Activated naive CD4-positive, alpha-beta T cell treated with anti-CD3 and anti-CD28 coated beads for 36 hours (primary cell): ENCODE measurements at regions not wholly inside any gene's neighbourhood (a gene's known extent, or its start where the extent isn't known, plus 50 kb on each side); places are given as distances from the start of the nearest gene placed in this dataset.

ENCODE experiments used
- CTCF ChIA-PET: fragments of 350-600 bp; sonication (Branson Sonifier 250); formaldehyde crosslinking; loops from one replicate; lab custom pipeline; 2021; ENCODE audit warnings: antibody characterized with exemption; lab: Charles Lee
- DNase-seq: peaks from one replicate; pipeline ENCODE4 v3.0.0-alpha.2; 2020
- H3K27ac Mint-ChIP-seq: one replicate; pipeline ENCODE4 v1.8.0; 2021; ENCODE audit warnings: mild to moderate bottlenecking, mixed read lengths
- H3K27me3 Mint-ChIP-seq: one replicate; pipeline ENCODE4 v1.8.0; 2021; ENCODE audit warnings: low read depth, mixed read lengths
- H3K36me3 Mint-ChIP-seq: one replicate; pipeline ENCODE4 v1.8.0; 2021; ENCODE audit warnings: low read depth, mixed read lengths
- H3K4me1 Mint-ChIP-seq: one replicate; pipeline ENCODE4 v1.8.0; 2021; ENCODE audit warnings: low read depth, mixed read lengths
- H3K4me3 Mint-ChIP-seq: one replicate; pipeline ENCODE4 v1.8.0; 2021; ENCODE audit warnings: mild to moderate bottlenecking, moderate library complexity, mixed read lengths
- H3K9me3 Mint-ChIP-seq: one replicate; pipeline ENCODE4 v1.8.0; 2021; ENCODE audit warnings: mixed read lengths
- intact Hi-C: fragments of 100-400 bp; cut with micrococcal nuclease; formaldehyde crosslinking; loops from one replicate; pipeline ENCODE4 v1.15.1; 2023

GRCh38 chr18:64415218-64415617 lies 266.3 kb upstream of the LINC00305 start:
- CTCF ChIA-PET: no interaction called here
- intact Hi-C loops: no loop called here
- H3K27ac Mint-ChIP-seq: no peak overlapping the region

GRCh38 chr18:64410685-64411084 lies 261.8 kb upstream of the LINC00305 start:
- intact Hi-C loops: no loop called here
- H3K36me3 Mint-ChIP-seq: no peaks in the 10 kb centered on the region
- H3K4me3 Mint-ChIP-seq: no peak overlapping the region
- CTCF ChIA-PET: no interaction called here
- H3K9me3 Mint-ChIP-seq: peaks cover 2% of the 10 kb centered on the region
- no peaks in the 10 kb centered on the region for H3K4me1 Mint-ChIP-seq
- H3K27me3 Mint-ChIP-seq: no peaks in the 10 kb centered on the region
- no peak for DNase-seq
- H3K27ac Mint-ChIP-seq: no peak overlapping the region

More at GRCh38 chr18:64415218-64415617, 266.3 kb upstream of the LINC00305 start:
- Mint-ChIP-seq H3K27me3 (no peaks in the 10 kb centered on the region), H3K4me1 (no peaks in the 10 kb centered on the region), H3K9me3 (peaks cover 2% of the 10 kb centered on the region), H3K36me3 (no peaks in the 10 kb centered on the region), H3K4me3 (no peak overlapping the region)
- DNase-seq: no peak

GRCh38 chr18:64409511-64409910 lies 260.6 kb upstream of the LINC00305 start:
- H3K27me3 Mint-ChIP-seq: no peaks in the 10 kb centered on the region
- H3K36me3 Mint-ChIP-seq: no peaks in the 10 kb centered on the region
- H3K4me3 Mint-ChIP-seq: no peak overlapping the region
- no peak for DNase-seq
- peaks cover 2% of the 10 kb centered on the region for H3K9me3 Mint-ChIP-seq
- no peaks in the 10 kb centered on the region for H3K4me1 Mint-ChIP-seq
- intact Hi-C loops: loop anchor here (1.0 to 10.0 kb wide), 2 partner anchors 315 to 372 kb away; no protein-coding TSS in a partner anchor
- no peak overlapping the region for H3K27ac Mint-ChIP-seq
- CTCF ChIA-PET: interaction anchor here (0.7 to 0.8 kb wide), 2 partner anchors 11 to 18 kb away, joined by 3 to 7 read pairs; no protein-coding TSS in a partner anchor

- peaks cover 2% of the 10 kb centered on the region for H3K9me3 Mint-ChIP-seq
- no peaks in the 10 kb centered on the region for H3K27me3 Mint-ChIP-seq
- CTCF ChIA-PET: no interaction called here
- no peak overlapping the region for H3K4me3 Mint-ChIP-seq
- no peak overlapping the region for H3K27ac Mint-ChIP-seq
- no peaks in the 10 kb centered on the region for H3K4me1 Mint-ChIP-seq
- no peaks in the 10 kb centered on the region for H3K36me3 Mint-ChIP-seq
- intact Hi-C loops: loop anchor here (10.0 kb wide), 1 partner anchor 313 kb away; no protein-coding TSS in a partner anchor
- no peak for DNase-seq
Measured at GRCh38 chr18:64407606-64408005, 258.7 kb upstream of the LINC00305 start.

- CTCF ChIA-PET: no interaction called here
- no peaks in the 10 kb centered on the region for H3K9me3 Mint-ChIP-seq
- H3K4me3 Mint-ChIP-seq: no peak overlapping the region
- DNase-seq: no peak
- H3K4me1 Mint-ChIP-seq: no peaks in the 10 kb centered on the region
- H3K27me3 Mint-ChIP-seq: no peaks in the 10 kb centered on the region
- no peaks in the 10 kb centered on the region for H3K36me3 Mint-ChIP-seq
- intact Hi-C loops: loop anchor here (10.0 kb wide), 1 partner anchor 310 kb away; no protein-coding TSS in a partner anchor
- no peak overlapping the region for H3K27ac Mint-ChIP-seq
Measured at GRCh38 chr18:64405161-64405560, 256.3 kb upstream of the LINC00305 start.

- DNase-seq: no peak
- Mint-ChIP-seq H3K4me1 (no peaks in the 10 kb centered on the region), H3K36me3 (no peaks in the 10 kb centered on the region), H3K27me3 (no peaks in the 10 kb centered on the region), H3K4me3 (no peak overlapping the region), H3K27ac (no peak overlapping the region), H3K9me3 (no peaks in the 10 kb centered on the region)
- intact Hi-C loops: loop anchor here (10.0 kb wide), 1 partner anchor 309 kb away; no protein-coding TSS in a partner anchor
- CTCF ChIA-PET: interaction anchor here (0.7 kb wide), 1 partner anchor 20 kb away, joined by 3 read pairs; no protein-coding TSS in a partner anchor
Measured at GRCh38 chr18:64403784-64404503, 255.1 kb upstream of the LINC00305 start.

- Mint-ChIP-seq H3K27ac (no peak overlapping the region), H3K9me3 (no peaks in the 10 kb centered on the region), H3K36me3 (no peaks in the 10 kb centered on the region), H3K4me1 (no peaks in the 10 kb centered on the region), H3K27me3 (no peaks in the 10 kb centered on the region), H3K4me3 (no peak overlapping the region)
- intact Hi-C loops: loop anchor here (10.0 kb wide), 1 partner anchor 308 kb away; no protein-coding TSS in a partner anchor
- no peak for DNase-seq
- CTCF ChIA-PET: no interaction called here
Measured at GRCh38 chr18:64402636-64403035, 253.7 kb upstream of the LINC00305 start.

- no peak overlapping the region for H3K27ac Mint-ChIP-seq
- CTCF ChIA-PET: no interaction called here
- H3K36me3 Mint-ChIP-seq: no peaks in the 10 kb centered on the region
- H3K4me1 Mint-ChIP-seq: no peaks in the 10 kb centered on the region
- intact Hi-C loops: loop anchor here (10.0 kb wide), 1 partner anchor 307 kb away; no protein-coding TSS in a partner anchor
- DNase-seq: no peak
- no peaks in the 10 kb centered on the region for H3K27me3 Mint-ChIP-seq
- H3K9me3 Mint-ChIP-seq: no peaks in the 10 kb centered on the region
- no peak overlapping the region for H3K4me3 Mint-ChIP-seq
Measured at GRCh38 chr18:64401268-64402060, 252.6 kb upstream of the LINC00305 start.

- H3K4me3 Mint-ChIP-seq: no peak overlapping the region
- H3K9me3 Mint-ChIP-seq: peaks cover 2% of the 10 kb centered on the region
- H3K36me3 Mint-ChIP-seq: no peaks in the 10 kb centered on the region
- H3K27me3 Mint-ChIP-seq: no peaks in the 10 kb centered on the region
- intact Hi-C loops: no loop called here
- CTCF ChIA-PET: no interaction called here
- H3K27ac Mint-ChIP-seq: no peak overlapping the region
- H3K4me1 Mint-ChIP-seq: no peaks in the 10 kb centered on the region
- DNase-seq: no peak
Measured at GRCh38 chr18:64399566-64399965, 250.7 kb upstream of the LINC00305 start.

GRCh38 chr18:64398320-64398719 lies 249.4 kb upstream of the LINC00305 start:
- DNase-seq: no peak
- Mint-ChIP-seq H3K9me3 (peaks cover 2% of the 10 kb centered on the region), H3K4me3 (no peak overlapping the region), H3K4me1 (no peaks in the 10 kb centered on the region), H3K27ac (no peak overlapping the region), H3K36me3 (no peaks in the 10 kb centered on the region), H3K27me3 (no peaks in the 10 kb centered on the region)
- intact Hi-C loops: no loop called here
- CTCF ChIA-PET: no interaction called here

GRCh38 chr18:64392202-64392601 lies 243.3 kb upstream of the LINC00305 start:
- intact Hi-C loops: no loop called here
- no peaks in the 10 kb centered on the region for H3K27me3 Mint-ChIP-seq
- no peak overlapping the region for H3K4me3 Mint-ChIP-seq
- no peak for DNase-seq
- H3K27ac Mint-ChIP-seq: no peak overlapping the region
- no peaks in the 10 kb centered on the region for H3K36me3 Mint-ChIP-seq
- H3K9me3 Mint-ChIP-seq: peaks cover 6% of the 10 kb centered on the region
- CTCF ChIA-PET: no interaction called here
- no peaks in the 10 kb centered on the region for H3K4me1 Mint-ChIP-seq

GRCh38 chr18:64384101-64384500 lies 235.2 kb upstream of the LINC00305 start:
- H3K4me1 Mint-ChIP-seq: no peaks in the 10 kb centered on the region
- DNase-seq: no peak
- intact Hi-C loops: no loop called here
- H3K9me3 Mint-ChIP-seq: peaks cover 2% of the 10 kb centered on the region
- H3K36me3 Mint-ChIP-seq: no peaks in the 10 kb centered on the region
- CTCF ChIA-PET: interaction anchor here (0.5 kb wide), 1 partner anchor 19 kb away, joined by 3 read pairs; no protein-coding TSS in a partner anchor
- H3K27me3 Mint-ChIP-seq: no peaks in the 10 kb centered on the region
- H3K27ac Mint-ChIP-seq: no peak overlapping the region
- H3K4me3 Mint-ChIP-seq: no peak overlapping the region
